Neural cell (in vitro differentiated cells): ENCODE measurements at regions not wholly inside any gene's neighbourhood (a gene's known extent, or its start where the extent isn't known, plus 50 kb on each side); places are given as distances from the start of the nearest gene placed in this dataset.

Experiments
- H2AFZ ChIP-seq: fragments of 200-600, 300-800 bp; sonication (generic), shearing (Covaris generic); 2 replicates; pipeline ENCODE4 v1.6.0; 2014; ENCODE audit warnings: low read depth, mild to moderate bottlenecking, antibody characterized with exemption, low read length, moderate library complexity
- H3F3A ChIP-seq: fragments of 200-600 bp; shearing (Covaris generic); 2 replicates; pipeline ENCODE4 v1.6.1; 2016; ENCODE audit warnings: mild to moderate bottlenecking, moderate library complexity, mixed read lengths, antibody characterized with exemption, low read length; ENCODE audit not compliant: insufficient read depth, poor library complexity, severe bottlenecking
- H3K27ac ChIP-seq: fragments of 200-600, 300-800 bp; sonication (generic), shearing (Covaris generic); 2 replicates; pipeline ENCODE4 v1.5.1; 2014; ENCODE audit warnings: mild to moderate bottlenecking, low read length, moderate library complexity
- H3K27me3 ChIP-seq: fragments of 300-800, 200-600 bp; sonication (generic), shearing (Covaris generic); 2 replicates; pipeline ENCODE4 v1.6.0; 2014; ENCODE audit warnings: mild to moderate bottlenecking, low read depth, low read length, moderate library complexity; ENCODE audit not compliant: insufficient read depth
- H3K36me3 ChIP-seq: fragments of 300-800, 200-600 bp; sonication (generic), shearing (Covaris generic); 2 replicates; pipeline ENCODE4 v1.5.1; 2014; ENCODE audit warnings: mild to moderate bottlenecking, antibody characterized with exemption, low read length, moderate library complexity; ENCODE audit not compliant: insufficient read depth
- H3K4me2 ChIP-seq: fragments of 300-800, 200-600 bp; sonication (generic), shearing (Covaris generic); 2 replicates; pipeline ENCODE4 v1.6.0; 2014; ENCODE audit warnings: mild to moderate bottlenecking, low read length
- H3K4me3 ChIP-seq: fragments of 300-800, 200-600 bp; sonication (generic), shearing (Covaris generic); 2 replicates; pipeline ENCODE4 v1.5.1; 2014; ENCODE audit warnings: mild to moderate bottlenecking, low read length, moderate library complexity
- H3K79me2 ChIP-seq: fragments of 200-600 bp; shearing (Covaris generic); replicated peaks from 2 replicates; pipeline ENCODE4 v1.6.0; 2014; ENCODE audit warnings: mild to moderate bottlenecking, low read length, moderate library complexity; ENCODE audit not compliant: insufficient read depth
- H3K9ac ChIP-seq: fragments of 300-800, 200-600 bp; sonication (generic), shearing (Covaris generic); 2 replicates; pipeline ENCODE4 v1.6.1; 2016; ENCODE audit warnings: mild to moderate bottlenecking, low read length, mixed read lengths
- H3K9me2 ChIP-seq: fragments of 200-600 bp; shearing (Covaris generic); 2 replicates; pipeline ENCODE4 v1.6.1; 2016; ENCODE audit warnings: mild to moderate bottlenecking, low read length, mixed read lengths; ENCODE audit not compliant: insufficient read depth
- H3K9me3 ChIP-seq: fragments of 200-600, 300-800 bp; sonication (generic), shearing (Covaris generic); 2 replicates; pipeline ENCODE4 v1.6.1; 2016; ENCODE audit warnings: mild to moderate bottlenecking, mixed run types, low read length, moderate library complexity, mixed read lengths
- H4K20me1 ChIP-seq: fragments of 200-600 bp; shearing (Covaris generic); 2 replicates; pipeline ENCODE4 v1.6.1; 2016; ENCODE audit warnings: mild to moderate bottlenecking, mixed run types; ENCODE audit not compliant: insufficient read depth
- EP300 ChIP-seq: fragments of 450-650 bp; conservative IDR thresholded peaks from 2 replicates; pipeline ENCODE4 v1.6.1; 2014; ENCODE audit warnings: antibody characterized with exemption, mild to moderate bottlenecking, moderate library complexity; ENCODE audit not compliant: poor library complexity, severe bottlenecking
- EZH2 ChIP-seq: fragments of 200-600, 300-800 bp; shearing (Covaris generic), sonication (generic); IDR thresholded peaks from 2 replicates; pipeline ENCODE4 v1.6.1; 2014; ENCODE audit warnings: antibody characterized with exemption, low read length, borderline replicate concordance, mild to moderate bottlenecking; ENCODE audit not compliant: insufficient read depth, poor library complexity, severe bottlenecking
- MXI1 ChIP-seq: fragments of 450-650 bp; conservative IDR thresholded peaks from 2 replicates; pipeline ENCODE4 v1.6.1; 2014; ENCODE audit warnings: antibody characterized with exemption, mild to moderate bottlenecking; ENCODE audit not compliant: poor library complexity, severe bottlenecking
- POLR2AphosphoS5 ChIP-seq: IDR thresholded peaks from 2 replicates; pipeline ENCODE4 v1.6.1; 2012
- RAD21 ChIP-seq: fragments of 450-650 bp; conservative IDR thresholded peaks from 2 replicates; pipeline ENCODE4 v1.6.1; 2014; ENCODE audit warnings: antibody characterized with exemption, mild to moderate bottlenecking, moderate library complexity
- SMC3 ChIP-seq: fragments of 450-650 bp; conservative IDR thresholded peaks from 2 replicates; pipeline ENCODE4 v1.6.1; 2014; ENCODE audit warnings: antibody characterized with exemption, mild to moderate bottlenecking, moderate library complexity; ENCODE audit not compliant: poor library complexity
- TAF1 ChIP-seq: IDR thresholded peaks from 2 replicates; pipeline ENCODE4 v1.6.1; 2012; ENCODE audit warnings: low read depth
- TF ChIP-seq, protein P1 (sequence below): IDR thresholded peaks from 2 replicates; pipeline ENCODE4 v1.6.1; 2012; ENCODE audit warnings: borderline replicate concordance
- TF ChIP-seq, protein P2 (sequence below): fragments of 450-650 bp; IDR thresholded peaks from 2 replicates; pipeline ENCODE4 v1.5.1; 2014; ENCODE audit warnings: antibody characterized with exemption, mild to moderate bottlenecking, moderate library complexity; ENCODE audit not compliant: poor library complexity, severe bottlenecking

DNA sequence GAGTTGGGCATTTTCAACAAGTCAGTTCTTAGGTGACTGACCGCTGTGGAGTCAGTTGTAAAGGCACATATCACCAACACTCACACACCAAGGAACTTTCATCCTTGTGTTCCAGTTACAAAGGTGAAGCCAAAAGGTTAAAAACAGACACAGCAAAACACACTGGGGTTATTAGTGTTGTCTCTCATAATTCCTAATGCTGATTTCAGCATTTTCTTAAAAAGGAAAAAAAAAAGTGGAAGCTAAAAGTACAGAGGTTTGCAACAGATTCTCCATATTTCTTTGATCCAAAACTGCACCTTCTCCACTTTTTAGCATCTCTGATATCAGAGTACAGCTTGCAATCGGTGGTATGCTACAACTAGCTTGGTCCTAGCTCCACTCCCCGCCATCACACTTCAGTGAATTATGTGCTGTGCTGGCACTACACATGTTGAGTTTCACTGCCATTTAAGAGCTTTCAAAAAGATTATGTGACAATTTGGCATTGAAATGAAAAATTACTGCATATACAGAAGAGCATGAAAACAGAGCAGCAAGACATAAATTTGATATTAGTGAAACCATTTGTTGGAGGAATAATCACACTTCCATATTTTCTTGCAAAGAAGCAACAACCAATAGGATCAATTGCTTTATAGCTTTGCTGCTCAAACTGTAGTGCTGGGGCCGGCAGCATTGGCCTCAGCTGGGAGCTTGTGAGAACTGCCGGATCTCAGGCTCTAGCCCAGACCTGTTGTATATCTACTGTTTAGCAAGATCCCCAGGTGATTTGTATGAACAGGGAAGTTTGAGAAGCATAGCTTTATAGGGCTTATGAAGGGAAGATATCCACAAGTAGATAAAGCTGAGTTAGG is 62.3 kb upstream of the DAPL1 start:
- Histone ChIP-seq H3K27me3 (no peaks in the 10 kb centered on the region), H3F3A (no peaks in the 10 kb centered on the region), H3K9me2 (no peaks in the 10 kb centered on the region), H4K20me1 (no peaks in the 10 kb centered on the region), H3K9ac (no peak overlapping the region), H3K36me3 (no peaks in the 10 kb centered on the region), H3K27ac (no peak overlapping the region), H2AFZ (no peak overlapping the region), H3K4me3 (no peak overlapping the region), H3K4me2 (no peak overlapping the region), H3K9me3 (no peaks in the 10 kb centered on the region), H3K79me2 (no peaks in the 10 kb centered on the region)
- no peak for TF ChIP-seq MXI1
- TF ChIP-seq, protein P1, sequence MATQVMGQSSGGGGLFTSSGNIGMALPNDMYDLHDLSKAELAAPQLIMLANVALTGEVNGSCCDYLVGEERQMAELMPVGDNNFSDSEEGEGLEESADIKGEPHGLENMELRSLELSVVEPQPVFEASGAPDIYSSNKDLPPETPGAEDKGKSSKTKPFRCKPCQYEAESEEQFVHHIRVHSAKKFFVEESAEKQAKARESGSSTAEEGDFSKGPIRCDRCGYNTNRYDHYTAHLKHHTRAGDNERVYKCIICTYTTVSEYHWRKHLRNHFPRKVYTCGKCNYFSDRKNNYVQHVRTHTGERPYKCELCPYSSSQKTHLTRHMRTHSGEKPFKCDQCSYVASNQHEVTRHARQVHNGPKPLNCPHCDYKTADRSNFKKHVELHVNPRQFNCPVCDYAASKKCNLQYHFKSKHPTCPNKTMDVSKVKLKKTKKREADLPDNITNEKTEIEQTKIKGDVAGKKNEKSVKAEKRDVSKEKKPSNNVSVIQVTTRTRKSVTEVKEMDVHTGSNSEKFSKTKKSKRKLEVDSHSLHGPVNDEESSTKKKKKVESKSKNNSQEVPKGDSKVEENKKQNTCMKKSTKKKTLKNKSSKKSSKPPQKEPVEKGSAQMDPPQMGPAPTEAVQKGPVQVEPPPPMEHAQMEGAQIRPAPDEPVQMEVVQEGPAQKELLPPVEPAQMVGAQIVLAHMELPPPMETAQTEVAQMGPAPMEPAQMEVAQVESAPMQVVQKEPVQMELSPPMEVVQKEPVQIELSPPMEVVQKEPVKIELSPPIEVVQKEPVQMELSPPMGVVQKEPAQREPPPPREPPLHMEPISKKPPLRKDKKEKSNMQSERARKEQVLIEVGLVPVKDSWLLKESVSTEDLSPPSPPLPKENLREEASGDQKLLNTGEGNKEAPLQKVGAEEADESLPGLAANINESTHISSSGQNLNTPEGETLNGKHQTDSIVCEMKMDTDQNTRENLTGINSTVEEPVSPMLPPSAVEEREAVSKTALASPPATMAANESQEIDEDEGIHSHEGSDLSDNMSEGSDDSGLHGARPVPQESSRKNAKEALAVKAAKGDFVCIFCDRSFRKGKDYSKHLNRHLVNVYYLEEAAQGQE = no peak
- no peak for TF ChIP-seq TAF1
- no peak for TF ChIP-seq SMC3
- no peak for TF ChIP-seq POLR2AphosphoS5
- TF ChIP-seq RAD21 = no peak
- no peak for TF ChIP-seq EP300
- no peak for TF ChIP-seq EZH2
- TF ChIP-seq, protein P2, sequence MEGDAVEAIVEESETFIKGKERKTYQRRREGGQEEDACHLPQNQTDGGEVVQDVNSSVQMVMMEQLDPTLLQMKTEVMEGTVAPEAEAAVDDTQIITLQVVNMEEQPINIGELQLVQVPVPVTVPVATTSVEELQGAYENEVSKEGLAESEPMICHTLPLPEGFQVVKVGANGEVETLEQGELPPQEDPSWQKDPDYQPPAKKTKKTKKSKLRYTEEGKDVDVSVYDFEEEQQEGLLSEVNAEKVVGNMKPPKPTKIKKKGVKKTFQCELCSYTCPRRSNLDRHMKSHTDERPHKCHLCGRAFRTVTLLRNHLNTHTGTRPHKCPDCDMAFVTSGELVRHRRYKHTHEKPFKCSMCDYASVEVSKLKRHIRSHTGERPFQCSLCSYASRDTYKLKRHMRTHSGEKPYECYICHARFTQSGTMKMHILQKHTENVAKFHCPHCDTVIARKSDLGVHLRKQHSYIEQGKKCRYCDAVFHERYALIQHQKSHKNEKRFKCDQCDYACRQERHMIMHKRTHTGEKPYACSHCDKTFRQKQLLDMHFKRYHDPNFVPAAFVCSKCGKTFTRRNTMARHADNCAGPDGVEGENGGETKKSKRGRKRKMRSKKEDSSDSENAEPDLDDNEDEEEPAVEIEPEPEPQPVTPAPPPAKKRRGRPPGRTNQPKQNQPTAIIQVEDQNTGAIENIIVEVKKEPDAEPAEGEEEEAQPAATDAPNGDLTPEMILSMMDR = no peak

GRCh38 chr2:158733430-158733755 is 61.7 kb upstream of the DAPL1 start:
- Histone ChIP-seq H3K9me2 (no peaks in the 10 kb centered on the region), H4K20me1 (no peaks in the 10 kb centered on the region), H3K4me3 (no peak overlapping the region), H3K4me2 (no peak overlapping the region), H3K79me2 (no peaks in the 10 kb centered on the region), H3K9ac (no peak overlapping the region), H3K27ac (no peak overlapping the region), H3K9me3 (no peaks in the 10 kb centered on the region), H3K27me3 (no peaks in the 10 kb centered on the region), H3K36me3 (no peaks in the 10 kb centered on the region), H3F3A (no peaks in the 10 kb centered on the region), H2AFZ (no peak overlapping the region)
- TF ChIP-seq, protein P1 = no peak
- TF ChIP-seq EP300 = no peak
- no peak for TF ChIP-seq RAD21
- no peak for TF ChIP-seq POLR2AphosphoS5
- TF ChIP-seq EZH2 = no peak
- TF ChIP-seq, protein P2 = no peak
- TF ChIP-seq SMC3 = no peak
- no peak for TF ChIP-seq MXI1
- TF ChIP-seq TAF1 = no peak
